HG02571 (cell line): ENCODE measurements at regions not wholly inside any gene's neighbourhood (a gene's known extent, or its start where the extent isn't known, plus 50 kb on each side); places are given as distances from the start of the nearest gene placed in this dataset.
A peak's percentile ranks its signal among the peaks of the same experiment; 100 is the strongest.
"Not testable (repeated sequence)": the region's sequence is repeated elsewhere in the genome, so short reads cannot be mapped to it uniquely, and the experiment has no call there.

Source experiments
- ATAC-seq: cut with Tn5 transposase; IDR thresholded peaks from one replicate; pipeline ENCODE4 v1.9.1; 2021; ENCODE audit warnings: mild to moderate bottlenecking, moderate library complexity; ENCODE audit not compliant: unreplicated experiment

- no peak for ATAC-seq
These were observed 89.0 kb downstream of the NAF1 start for GRCh38 chr4:163077680-163078079.

- no peak for ATAC-seq
These were observed 94.5 kb downstream of the NAF1 start for GRCh38 chr4:163072222-163072621.

GRCh38 chr4:163071308-163071707, 95.4 kb downstream of the NAF1 start:
- ATAC-seq, result no peak

- ATAC-seq, result no peak
These were observed 96.7 kb downstream of the NAF1 start for GRCh38 chr4:163070023-163070422.

- no peak for ATAC-seq
These were observed 102.8 kb downstream of the NAF1 start for GRCh38 chr4:163063891-163064290.

GRCh38 chr4:163048447-163048846, 118.2 kb downstream of the NAF1 start:
- ATAC-seq, result peak; percentile 78

GRCh38 chr4:163042306-163042705, 124.4 kb downstream of the NAF1 start:
- ATAC-seq, result no peak

- no peak for ATAC-seq
These were observed 149.6 kb downstream of the NAF1 start for GRCh38 chr4:163017135-163017534.

GRCh38 chr4:163012816-163013215, 153.9 kb downstream of the NAF1 start:
- no peak for ATAC-seq

GRCh38 chr4:163003979-163004378, 162.7 kb downstream of the NAF1 start:
- no peak for ATAC-seq

- no peak for ATAC-seq
These were observed 178.2 kb downstream of the NAF1 start for GRCh38 chr4:162988530-162988929.

GRCh38 chr4:162985131-162985530, 181.6 kb downstream of the NAF1 start:
- no peak for ATAC-seq

GRCh38 chr4:162984621-162985020, 182.1 kb downstream of the NAF1 start:
- no peak for ATAC-seq

GRCh38 chr4:162981823-162982222, 184.9 kb downstream of the NAF1 start:
- ATAC-seq, result no peak

GRCh38 chr4:162978398-162978797, 188.3 kb downstream of the NAF1 start:
- ATAC-seq, result no peak

GRCh38 chr4:162977788-162978187, 188.9 kb downstream of the NAF1 start:
- no peak for ATAC-seq

GRCh38 chr4:162972661-162973330, 193.9 kb downstream of the NAF1 start:
- no peak for ATAC-seq

- ATAC-seq, result no peak
These were observed 197.5 kb downstream of the NAF1 start for GRCh38 chr4:162969194-162969593.

GRCh38 chr4:162965978-162966377, 200.7 kb downstream of the NAF1 start:
- ATAC-seq, result not testable (repeated sequence)

- no peak for ATAC-seq
These were observed 207.6 kb downstream of the NAF1 start for GRCh38 chr4:162959046-162959445.

- no peak for ATAC-seq
These were observed 209.1 kb downstream of the NAF1 start for GRCh38 chr4:162957521-162958143.

GRCh38 chr4:162954976-162955375, 211.7 kb downstream of the NAF1 start:
- no peak for ATAC-seq

GRCh38 chr4:162952232-162952631, 214.5 kb downstream of the NAF1 start:
- ATAC-seq, result no peak
